ENCODE measurements at regions not wholly inside any gene's neighbourhood (a gene's known extent, or its start where the extent isn't known, plus 50 kb on each side); places are given as distances from the start of the nearest gene placed in this dataset.

DNA sequence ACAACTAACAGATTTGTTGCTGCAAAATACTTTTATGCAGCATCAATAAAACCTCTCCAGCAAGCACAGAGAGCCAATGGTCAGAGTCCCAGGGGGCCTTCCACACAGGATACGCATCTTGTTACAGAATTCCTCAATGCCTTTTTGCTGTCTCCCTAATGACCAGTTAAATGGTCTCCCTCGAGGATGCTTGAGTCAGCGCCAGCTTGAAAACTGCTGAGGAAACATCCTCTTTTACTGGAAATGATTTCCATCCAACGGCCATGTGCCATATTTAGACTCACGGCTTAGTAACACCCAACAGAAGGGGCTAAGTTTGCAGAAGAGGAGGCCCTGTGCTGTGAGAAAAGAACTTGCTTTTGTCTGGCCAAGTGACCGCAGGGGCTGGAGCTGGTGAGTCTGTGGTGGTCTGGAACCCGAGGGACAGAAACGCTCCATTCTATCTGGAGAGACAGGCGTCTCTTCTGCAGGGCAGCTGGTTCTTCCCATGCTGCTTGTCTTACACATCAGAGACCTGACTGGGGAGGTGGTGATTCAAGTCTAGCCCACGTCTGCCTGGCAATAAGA lies 496.4 kb downstream of the SETD4 start:
- no peaks in the 10 kb centered on the region for H3K36me3 Mint-ChIP-seq (ENCODE audit: low read depth)
- DNase-seq (ENCODE audit: low spot score) = no peak
- TF ChIP-seq, protein P1, sequence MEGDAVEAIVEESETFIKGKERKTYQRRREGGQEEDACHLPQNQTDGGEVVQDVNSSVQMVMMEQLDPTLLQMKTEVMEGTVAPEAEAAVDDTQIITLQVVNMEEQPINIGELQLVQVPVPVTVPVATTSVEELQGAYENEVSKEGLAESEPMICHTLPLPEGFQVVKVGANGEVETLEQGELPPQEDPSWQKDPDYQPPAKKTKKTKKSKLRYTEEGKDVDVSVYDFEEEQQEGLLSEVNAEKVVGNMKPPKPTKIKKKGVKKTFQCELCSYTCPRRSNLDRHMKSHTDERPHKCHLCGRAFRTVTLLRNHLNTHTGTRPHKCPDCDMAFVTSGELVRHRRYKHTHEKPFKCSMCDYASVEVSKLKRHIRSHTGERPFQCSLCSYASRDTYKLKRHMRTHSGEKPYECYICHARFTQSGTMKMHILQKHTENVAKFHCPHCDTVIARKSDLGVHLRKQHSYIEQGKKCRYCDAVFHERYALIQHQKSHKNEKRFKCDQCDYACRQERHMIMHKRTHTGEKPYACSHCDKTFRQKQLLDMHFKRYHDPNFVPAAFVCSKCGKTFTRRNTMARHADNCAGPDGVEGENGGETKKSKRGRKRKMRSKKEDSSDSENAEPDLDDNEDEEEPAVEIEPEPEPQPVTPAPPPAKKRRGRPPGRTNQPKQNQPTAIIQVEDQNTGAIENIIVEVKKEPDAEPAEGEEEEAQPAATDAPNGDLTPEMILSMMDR (IDR thresholded peaks at IDR 0.05) = peak; percentile 9
- no peaks in the 10 kb centered on the region for H3K27me3 Mint-ChIP-seq (ENCODE audit: low read depth)
- no peaks in the 10 kb centered on the region for H3K9me3 Mint-ChIP-seq (ENCODE audit: low read depth)
- H3K27ac Mint-ChIP-seq (ENCODE audit: unreplicated experiment) = peak overlapping the region; percentile 87
- peak overlapping the region; percentile 35 for H3K4me3 Mint-ChIP-seq (ENCODE audit: unreplicated experiment)
- peaks cover 59% of the 10 kb centered on the region for H3K4me1 Mint-ChIP-seq (ENCODE audit: low read depth)

DNA sequence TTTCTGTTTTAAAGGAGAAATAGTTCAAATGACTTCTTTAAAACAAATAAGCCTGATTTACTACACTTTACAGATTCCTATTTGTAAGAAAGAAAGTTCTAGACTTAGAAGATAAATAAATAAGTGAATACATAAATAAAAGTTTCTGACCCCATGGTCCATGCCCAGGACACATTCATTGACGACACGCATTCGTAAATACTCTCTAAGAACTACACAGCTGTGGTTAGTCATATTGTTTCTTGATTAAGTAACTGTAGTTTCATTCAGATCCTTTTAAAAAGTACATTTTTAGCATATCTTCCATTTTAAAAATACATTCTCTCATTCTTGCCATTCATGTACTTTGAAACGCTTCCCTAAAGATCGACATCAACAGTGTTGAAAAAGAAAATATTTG lies 497.4 kb downstream of the SETD4 start:
- no peaks in the 10 kb centered on the region for H3K9me3 Mint-ChIP-seq (ENCODE audit: low read depth)
- no peaks in the 10 kb centered on the region for H3K36me3 Mint-ChIP-seq (ENCODE audit: low read depth)
- H3K4me3 Mint-ChIP-seq (ENCODE audit: unreplicated experiment) = no peak overlapping the region
- DNase-seq (ENCODE audit: low spot score) = no peak
- H3K27ac Mint-ChIP-seq (ENCODE audit: unreplicated experiment) = peak overlapping the region; percentile 87
- TF ChIP-seq, protein P1 (IDR thresholded peaks at IDR 0.05) = no peak
- H3K4me1 Mint-ChIP-seq (ENCODE audit: low read depth) = peaks cover 66% of the 10 kb centered on the region
- no peaks in the 10 kb centered on the region for H3K27me3 Mint-ChIP-seq (ENCODE audit: low read depth)

DNA sequence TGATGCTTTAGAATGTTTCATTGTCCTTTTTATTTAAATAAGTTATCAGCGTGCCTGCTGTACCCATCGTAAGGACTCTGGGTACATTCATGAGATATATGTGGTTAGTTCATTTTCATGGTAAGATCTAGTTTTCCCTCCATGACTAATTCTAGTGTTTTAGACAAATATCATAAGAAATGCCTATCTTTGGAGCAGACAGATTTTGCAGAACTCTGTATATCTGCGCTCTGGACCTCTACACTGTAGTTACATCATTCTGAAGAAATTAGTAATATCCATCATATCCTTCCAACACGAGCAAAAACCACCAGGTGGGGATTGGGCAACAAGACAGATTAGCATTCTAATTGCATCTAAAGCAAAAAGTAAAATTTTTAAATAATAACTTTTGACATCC lies 499.2 kb downstream of the SETD4 start:
- Mint-ChIP-seq H3K9me3 (ENCODE audit: low read depth) (no peaks in the 10 kb centered on the region), H3K4me1 (ENCODE audit: low read depth) (peaks cover 70% of the 10 kb centered on the region)
- TF ChIP-seq, protein P1 (IDR thresholded peaks at IDR 0.05) = no peak

DNA sequence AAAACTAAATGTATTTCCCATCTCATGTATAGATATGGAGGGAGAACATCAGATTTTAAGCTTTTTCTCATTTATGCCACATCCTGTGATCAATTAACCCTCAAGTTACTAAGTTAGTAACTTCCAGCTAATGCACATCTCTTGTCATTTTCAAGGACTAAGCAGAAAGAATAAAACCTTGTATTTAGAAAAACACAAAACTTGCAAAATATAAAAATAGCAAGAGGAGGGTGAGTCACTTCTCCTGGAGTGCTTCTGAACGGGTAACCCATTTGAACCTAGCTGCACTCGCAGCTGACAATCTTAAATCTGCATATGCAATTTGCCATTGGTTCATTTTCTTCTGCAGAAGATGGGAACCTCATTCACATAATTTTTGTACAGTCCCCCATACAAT lies 500.5 kb downstream of the SETD4 start:
- H3K27me3 Mint-ChIP-seq (ENCODE audit: low read depth) = no peaks in the 10 kb centered on the region
- DNase-seq (ENCODE audit: low spot score) = no peak
- peak overlapping the region; percentile 88 for H3K27ac Mint-ChIP-seq (ENCODE audit: unreplicated experiment)
- H3K4me3 Mint-ChIP-seq (ENCODE audit: unreplicated experiment) = no peak overlapping the region
- TF ChIP-seq, protein P1 (IDR thresholded peaks at IDR 0.05) = no peak
- H3K9me3 Mint-ChIP-seq (ENCODE audit: low read depth) = no peaks in the 10 kb centered on the region
- no peaks in the 10 kb centered on the region for H3K36me3 Mint-ChIP-seq (ENCODE audit: low read depth)
- H3K4me1 Mint-ChIP-seq (ENCODE audit: low read depth) = peaks cover 59% of the 10 kb centered on the region

More for the DNA sequence above, 499.2 kb downstream of the SETD4 start:
- Mint-ChIP-seq H3K27ac (ENCODE audit: unreplicated experiment) (peak overlapping the region; percentile 56), H3K4me3 (ENCODE audit: unreplicated experiment) (no peak overlapping the region), H3K36me3 (ENCODE audit: low read depth) (no peaks in the 10 kb centered on the region), H3K27me3 (ENCODE audit: low read depth) (no peaks in the 10 kb centered on the region)
- no peak for DNase-seq (ENCODE audit: low spot score)

DNA sequence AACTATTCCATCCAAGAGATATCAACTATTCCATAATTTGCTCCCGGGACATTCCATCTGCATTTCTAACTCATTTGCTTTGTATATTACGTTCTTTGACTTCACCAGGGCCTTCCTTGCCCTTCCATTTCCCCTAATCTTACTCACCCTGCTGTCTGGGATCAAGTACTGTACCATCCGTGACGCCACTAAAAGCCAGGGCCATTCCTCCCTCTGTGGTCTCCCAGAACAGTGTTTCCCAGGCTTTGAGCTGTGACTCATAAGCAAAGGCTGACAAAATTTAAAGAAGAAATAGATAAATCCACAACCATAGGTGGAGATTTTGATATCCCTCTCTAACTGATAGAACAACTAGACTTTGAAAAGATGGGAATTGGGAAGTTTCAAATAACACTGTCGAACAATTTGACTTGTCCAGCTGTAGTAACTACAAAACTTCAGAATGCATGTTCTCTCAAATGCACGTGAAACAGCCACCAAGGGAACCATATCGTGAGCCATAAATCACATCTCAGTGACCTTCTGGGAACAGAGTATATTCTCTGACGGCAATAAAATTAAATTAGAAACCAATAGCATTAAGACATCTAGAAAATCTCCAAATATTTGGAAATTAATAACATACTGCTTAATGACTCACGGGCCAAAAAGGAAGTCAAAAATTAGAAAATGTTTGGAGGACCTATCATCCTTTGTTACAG lies 501.0 kb downstream of the SETD4 start:
- peaks cover 54% of the 10 kb centered on the region for H3K4me1 Mint-ChIP-seq (ENCODE audit: low read depth)
- no peak overlapping the region for H3K4me3 Mint-ChIP-seq (ENCODE audit: unreplicated experiment)
- no peak for DNase-seq (ENCODE audit: low spot score)

More for the DNA sequence above, 501.0 kb downstream of the SETD4 start:
- Mint-ChIP-seq H3K27ac (ENCODE audit: unreplicated experiment) (peak overlapping the region; percentile 88), H3K9me3 (ENCODE audit: low read depth) (no peaks in the 10 kb centered on the region), H3K27me3 (ENCODE audit: low read depth) (no peaks in the 10 kb centered on the region), H3K36me3 (ENCODE audit: low read depth) (no peaks in the 10 kb centered on the region)
- TF ChIP-seq, protein P1 (IDR thresholded peaks at IDR 0.05) = peak; percentile 43
